NCI-H524 (cell line): ENCODE measurements at regions not wholly inside any gene's neighbourhood (a gene's known extent, or its start where the extent isn't known, plus 50 kb on each side); places are given as distances from the start of the nearest gene placed in this dataset.
"Not testable (repeated sequence)": the region's sequence is repeated elsewhere in the genome, so short reads cannot be mapped to it uniquely, and the experiment has no call there.

ENCODE experiments used
- DNase-seq, 2 experiments: peaks; one replicate each; lab custom pipeline; 2025; lab: John Stamatoyannopoulos, UW

- no peak for DNase-seq
These were observed 185.9 kb upstream of the TPM1 start for GRCh38 chr15:62856466-62857246.

- DNase-seq: no peak
These were observed 185.1 kb upstream of the TPM1 start for GRCh38 chr15:62857411-62857853.

- no peak for DNase-seq
These were observed 184.2 kb upstream of the TPM1 start for GRCh38 chr15:62858343-62858742.

GRCh38 chr15:62862717-62863116, 179.8 kb upstream of the TPM1 start:
- no peak for DNase-seq

- DNase-seq: no peak
These were observed 176.2 kb upstream of the TPM1 start for GRCh38 chr15:62866366-62866765.

GRCh38 chr15:62867844-62868243, 174.7 kb upstream of the TPM1 start:
- DNase-seq: no peak

GRCh38 chr15:62868507-62868906, 174.0 kb upstream of the TPM1 start:
- no peak for DNase-seq

GRCh38 chr15:62869116-62869515, 173.4 kb upstream of the TPM1 start:
- no peak for DNase-seq

- DNase-seq: no peak
These were observed 172.3 kb upstream of the TPM1 start for GRCh38 chr15:62870216-62870615.

- not testable (repeated sequence) for DNase-seq
These were observed 171.8 kb upstream of the TPM1 start for GRCh38 chr15:62870701-62871100.

- no peak for DNase-seq
These were observed 169.3 kb upstream of the TPM1 start for GRCh38 chr15:62873203-62873602.

GRCh38 chr15:62874064-62874463, 168.5 kb upstream of the TPM1 start:
- no peak for DNase-seq

- no peak for DNase-seq
These were observed 167.5 kb upstream of the TPM1 start for GRCh38 chr15:62874959-62875625.

GRCh38 chr15:62875626-62876021, 166.9 kb upstream of the TPM1 start:
- DNase-seq: no peak

- DNase-seq: no peak
These were observed 165.2 kb upstream of the TPM1 start for GRCh38 chr15:62877276-62877857.

- no peak for DNase-seq
These were observed 164.5 kb upstream of the TPM1 start for GRCh38 chr15:62878070-62878469.

- no peak for DNase-seq
These were observed 162.8 kb upstream of the TPM1 start for GRCh38 chr15:62879770-62880169.

GRCh38 chr15:62880278-62880677, 162.3 kb upstream of the TPM1 start:
- no peak for DNase-seq

GRCh38 chr15:62881056-62881455, 161.5 kb upstream of the TPM1 start:
- DNase-seq: no peak

GRCh38 chr15:62883938-62884479, 158.5 kb upstream of the TPM1 start:
- no peak for DNase-seq

GRCh38 chr15:62886431-62887071, 156.0 kb upstream of the TPM1 start:
- no peak for DNase-seq

GRCh38 chr15:62887113-62887570, 155.4 kb upstream of the TPM1 start:
- DNase-seq: no peak
